ENCODE measurements at regions not wholly inside any gene's neighbourhood (a gene's known extent, or its start where the extent isn't known, plus 50 kb on each side); places are given as distances from the start of the nearest gene placed in this dataset.

DNA sequence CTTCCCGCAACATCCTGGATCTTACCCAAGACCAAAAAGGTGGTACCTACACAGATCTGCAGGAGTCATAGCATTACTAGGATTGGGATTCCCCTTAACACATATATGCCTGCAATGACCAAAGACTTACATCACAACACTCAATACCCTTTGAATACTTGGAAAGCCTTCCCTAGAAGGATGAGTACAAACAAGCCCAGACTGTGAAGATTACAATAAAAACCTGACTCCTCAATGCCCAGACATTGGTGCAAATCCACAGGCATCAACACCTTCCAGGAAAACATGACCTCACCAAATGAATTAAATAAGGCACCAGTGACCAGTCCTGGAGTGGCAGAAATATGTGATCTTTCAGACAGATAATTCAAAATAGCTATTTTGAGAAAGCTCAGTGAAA is 326.8 kb downstream of the TBL1XR1 start (continued):
- TF ChIP-seq, protein P1, sequence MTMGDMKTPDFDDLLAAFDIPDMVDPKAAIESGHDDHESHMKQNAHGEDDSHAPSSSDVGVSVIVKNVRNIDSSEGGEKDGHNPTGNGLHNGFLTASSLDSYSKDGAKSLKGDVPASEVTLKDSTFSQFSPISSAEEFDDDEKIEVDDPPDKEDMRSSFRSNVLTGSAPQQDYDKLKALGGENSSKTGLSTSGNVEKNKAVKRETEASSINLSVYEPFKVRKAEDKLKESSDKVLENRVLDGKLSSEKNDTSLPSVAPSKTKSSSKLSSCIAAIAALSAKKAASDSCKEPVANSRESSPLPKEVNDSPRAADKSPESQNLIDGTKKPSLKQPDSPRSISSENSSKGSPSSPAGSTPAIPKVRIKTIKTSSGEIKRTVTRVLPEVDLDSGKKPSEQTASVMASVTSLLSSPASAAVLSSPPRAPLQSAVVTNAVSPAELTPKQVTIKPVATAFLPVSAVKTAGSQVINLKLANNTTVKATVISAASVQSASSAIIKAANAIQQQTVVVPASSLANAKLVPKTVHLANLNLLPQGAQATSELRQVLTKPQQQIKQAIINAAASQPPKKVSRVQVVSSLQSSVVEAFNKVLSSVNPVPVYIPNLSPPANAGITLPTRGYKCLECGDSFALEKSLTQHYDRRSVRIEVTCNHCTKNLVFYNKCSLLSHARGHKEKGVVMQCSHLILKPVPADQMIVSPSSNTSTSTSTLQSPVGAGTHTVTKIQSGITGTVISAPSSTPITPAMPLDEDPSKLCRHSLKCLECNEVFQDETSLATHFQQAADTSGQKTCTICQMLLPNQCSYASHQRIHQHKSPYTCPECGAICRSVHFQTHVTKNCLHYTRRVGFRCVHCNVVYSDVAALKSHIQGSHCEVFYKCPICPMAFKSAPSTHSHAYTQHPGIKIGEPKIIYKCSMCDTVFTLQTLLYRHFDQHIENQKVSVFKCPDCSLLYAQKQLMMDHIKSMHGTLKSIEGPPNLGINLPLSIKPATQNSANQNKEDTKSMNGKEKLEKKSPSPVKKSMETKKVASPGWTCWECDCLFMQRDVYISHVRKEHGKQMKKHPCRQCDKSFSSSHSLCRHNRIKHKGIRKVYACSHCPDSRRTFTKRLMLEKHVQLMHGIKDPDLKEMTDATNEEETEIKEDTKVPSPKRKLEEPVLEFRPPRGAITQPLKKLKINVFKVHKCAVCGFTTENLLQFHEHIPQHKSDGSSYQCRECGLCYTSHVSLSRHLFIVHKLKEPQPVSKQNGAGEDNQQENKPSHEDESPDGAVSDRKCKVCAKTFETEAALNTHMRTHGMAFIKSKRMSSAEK (CRISPR knock-in tag; IDR thresholded peaks at IDR 0.05; ENCODE audit: borderline replicate concordance) = no peak
- TF ChIP-seq, protein P2, sequence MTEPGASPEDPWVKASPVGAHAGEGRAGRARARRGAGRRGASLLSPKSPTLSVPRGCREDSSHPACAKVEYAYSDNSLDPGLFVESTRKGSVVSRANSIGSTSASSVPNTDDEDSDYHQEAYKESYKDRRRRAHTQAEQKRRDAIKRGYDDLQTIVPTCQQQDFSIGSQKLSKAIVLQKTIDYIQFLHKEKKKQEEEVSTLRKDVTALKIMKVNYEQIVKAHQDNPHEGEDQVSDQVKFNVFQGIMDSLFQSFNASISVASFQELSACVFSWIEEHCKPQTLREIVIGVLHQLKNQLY (CRISPR knock-in tag; IDR thresholded peaks at IDR 0.05) = no peak
- TF ChIP-seq HMGA2 (CRISPR knock-in tag; IDR thresholded peaks at IDR 0.05) (no peak), IRF2 (CRISPR knock-in tag; IDR thresholded peaks at IDR 0.05; ENCODE audit: borderline replicate concordance, low read depth) (no peak), PRRX2 (CRISPR knock-in tag; IDR thresholded peaks at IDR 0.05) (no peak), ZNF263 (CRISPR knock-in tag; IDR thresholded peaks at IDR 0.05; ENCODE audit: low read depth) (no peak)
- TF ChIP-seq, protein P3, sequence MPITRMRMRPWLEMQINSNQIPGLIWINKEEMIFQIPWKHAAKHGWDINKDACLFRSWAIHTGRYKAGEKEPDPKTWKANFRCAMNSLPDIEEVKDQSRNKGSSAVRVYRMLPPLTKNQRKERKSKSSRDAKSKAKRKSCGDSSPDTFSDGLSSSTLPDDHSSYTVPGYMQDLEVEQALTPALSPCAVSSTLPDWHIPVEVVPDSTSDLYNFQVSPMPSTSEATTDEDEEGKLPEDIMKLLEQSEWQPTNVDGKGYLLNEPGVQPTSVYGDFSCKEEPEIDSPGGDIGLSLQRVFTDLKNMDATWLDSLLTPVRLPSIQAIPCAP (CRISPR knock-in tag; IDR thresholded peaks at IDR 0.05) = no peak
- TF ChIP-seq, protein P4, sequence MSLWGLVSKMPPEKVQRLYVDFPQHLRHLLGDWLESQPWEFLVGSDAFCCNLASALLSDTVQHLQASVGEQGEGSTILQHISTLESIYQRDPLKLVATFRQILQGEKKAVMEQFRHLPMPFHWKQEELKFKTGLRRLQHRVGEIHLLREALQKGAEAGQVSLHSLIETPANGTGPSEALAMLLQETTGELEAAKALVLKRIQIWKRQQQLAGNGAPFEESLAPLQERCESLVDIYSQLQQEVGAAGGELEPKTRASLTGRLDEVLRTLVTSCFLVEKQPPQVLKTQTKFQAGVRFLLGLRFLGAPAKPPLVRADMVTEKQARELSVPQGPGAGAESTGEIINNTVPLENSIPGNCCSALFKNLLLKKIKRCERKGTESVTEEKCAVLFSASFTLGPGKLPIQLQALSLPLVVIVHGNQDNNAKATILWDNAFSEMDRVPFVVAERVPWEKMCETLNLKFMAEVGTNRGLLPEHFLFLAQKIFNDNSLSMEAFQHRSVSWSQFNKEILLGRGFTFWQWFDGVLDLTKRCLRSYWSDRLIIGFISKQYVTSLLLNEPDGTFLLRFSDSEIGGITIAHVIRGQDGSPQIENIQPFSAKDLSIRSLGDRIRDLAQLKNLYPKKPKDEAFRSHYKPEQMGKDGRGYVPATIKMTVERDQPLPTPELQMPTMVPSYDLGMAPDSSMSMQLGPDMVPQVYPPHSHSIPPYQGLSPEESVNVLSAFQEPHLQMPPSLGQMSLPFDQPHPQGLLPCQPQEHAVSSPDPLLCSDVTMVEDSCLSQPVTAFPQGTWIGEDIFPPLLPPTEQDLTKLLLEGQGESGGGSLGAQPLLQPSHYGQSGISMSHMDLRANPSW (CRISPR knock-in tag; conservative IDR thresholded peaks at IDR 0.05; ENCODE audit: low read depth) = no peak
- TF ChIP-seq, protein P5, sequence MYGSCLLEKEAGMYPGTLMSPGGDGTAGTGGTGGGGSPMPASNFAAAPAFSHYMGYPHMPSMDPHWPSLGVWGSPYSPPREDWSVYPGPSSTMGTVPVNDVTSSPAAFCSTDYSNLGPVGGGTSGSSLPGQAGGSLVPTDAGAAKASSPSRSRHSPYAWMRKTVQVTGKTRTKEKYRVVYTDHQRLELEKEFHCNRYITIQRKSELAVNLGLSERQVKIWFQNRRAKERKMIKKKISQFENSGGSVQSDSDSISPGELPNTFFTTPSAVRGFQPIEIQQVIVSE (CRISPR knock-in tag; IDR thresholded peaks at IDR 0.05; ENCODE audit: borderline replicate concordance) = no peak

DNA sequence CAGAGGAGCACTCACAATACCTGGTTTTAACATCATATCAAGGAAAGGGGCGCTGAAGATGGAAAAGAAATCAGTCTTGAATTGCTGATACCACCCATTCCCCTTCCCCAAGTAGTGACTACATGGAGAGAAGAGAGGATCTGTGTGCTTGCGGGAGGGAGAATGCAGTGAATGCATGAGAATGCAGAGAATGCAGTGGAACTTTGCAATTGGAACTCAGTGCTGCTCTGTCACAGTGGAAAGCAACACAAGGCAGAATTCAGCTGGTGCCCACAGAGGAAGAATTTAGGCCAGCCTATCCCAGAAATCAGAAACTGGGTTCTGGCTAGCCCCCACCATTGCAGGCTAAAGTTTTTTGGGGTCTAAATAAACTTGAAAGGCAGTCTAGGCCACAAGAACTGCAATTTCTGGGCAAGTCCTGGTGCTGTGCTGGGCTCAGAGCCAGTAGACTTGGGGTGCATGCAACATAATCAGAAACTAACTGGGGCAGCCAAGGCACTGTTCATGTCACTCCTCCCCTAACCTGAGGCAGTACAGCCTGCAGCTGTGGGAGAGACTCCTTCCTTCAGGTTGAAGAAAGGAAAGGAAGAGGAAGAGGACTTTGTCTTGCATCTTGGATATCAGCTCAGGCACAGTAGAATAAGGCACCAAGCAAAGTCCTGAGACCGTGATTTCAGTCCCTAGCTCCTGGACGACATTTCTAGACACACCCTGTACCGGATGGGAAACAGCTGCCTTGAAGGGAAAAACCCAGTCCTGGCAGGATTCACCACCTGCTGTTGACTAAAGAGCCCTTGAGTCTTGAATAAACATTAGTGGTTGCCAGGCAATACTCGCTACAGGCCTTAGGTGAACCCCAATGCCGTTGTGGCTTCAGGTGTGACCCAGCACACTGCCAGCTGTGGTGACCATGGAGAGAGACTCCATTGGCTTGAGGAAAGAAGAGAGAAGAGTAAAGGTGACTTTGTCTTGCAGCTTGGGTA is 329.3 kb downstream of the TBL1XR1 start:
- CTCF ChIA-PET = no interaction called here
- no peak for ATAC-seq
- TF ChIP-seq, protein P6, sequence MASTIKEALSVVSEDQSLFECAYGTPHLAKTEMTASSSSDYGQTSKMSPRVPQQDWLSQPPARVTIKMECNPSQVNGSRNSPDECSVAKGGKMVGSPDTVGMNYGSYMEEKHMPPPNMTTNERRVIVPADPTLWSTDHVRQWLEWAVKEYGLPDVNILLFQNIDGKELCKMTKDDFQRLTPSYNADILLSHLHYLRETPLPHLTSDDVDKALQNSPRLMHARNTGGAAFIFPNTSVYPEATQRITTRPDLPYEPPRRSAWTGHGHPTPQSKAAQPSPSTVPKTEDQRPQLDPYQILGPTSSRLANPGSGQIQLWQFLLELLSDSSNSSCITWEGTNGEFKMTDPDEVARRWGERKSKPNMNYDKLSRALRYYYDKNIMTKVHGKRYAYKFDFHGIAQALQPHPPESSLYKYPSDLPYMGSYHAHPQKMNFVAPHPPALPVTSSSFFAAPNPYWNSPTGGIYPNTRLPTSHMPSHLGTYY (CRISPR knock-in tag; IDR thresholded peaks at IDR 0.05) = no peak
- TF ChIP-seq KAT7 (CRISPR knock-in tag; IDR thresholded peaks at IDR 0.05; ENCODE audit: borderline replicate concordance) (no peak), RELA (CRISPR knock-in tag; IDR thresholded peaks at IDR 0.05; ENCODE audit: borderline replicate concordance) (no peak), ZNF219 (CRISPR knock-in tag; IDR thresholded peaks at IDR 0.05; ENCODE audit: borderline replicate concordance) (no peak), CREB1 (CRISPR knock-in tag; IDR thresholded peaks at IDR 0.05) (no peak), NR3C1 (CRISPR knock-in tag; conservative IDR thresholded peaks at IDR 0.05; ENCODE audit: low read depth) (no peak), SOX15 (CRISPR knock-in tag; IDR thresholded peaks at IDR 0.05) (no peak), EMX1 (CRISPR knock-in tag; IDR thresholded peaks at IDR 0.05) (no peak), ZNF263 (CRISPR knock-in tag; IDR thresholded peaks at IDR 0.05; ENCODE audit: low read depth) (no peak), ATF1 (CRISPR knock-in tag; IDR thresholded peaks at IDR 0.05) (no peak), SMAD3 (CRISPR knock-in tag; IDR thresholded peaks at IDR 0.05; ENCODE audit: borderline replicate concordance) (no peak)
- TF ChIP-seq, protein P7, sequence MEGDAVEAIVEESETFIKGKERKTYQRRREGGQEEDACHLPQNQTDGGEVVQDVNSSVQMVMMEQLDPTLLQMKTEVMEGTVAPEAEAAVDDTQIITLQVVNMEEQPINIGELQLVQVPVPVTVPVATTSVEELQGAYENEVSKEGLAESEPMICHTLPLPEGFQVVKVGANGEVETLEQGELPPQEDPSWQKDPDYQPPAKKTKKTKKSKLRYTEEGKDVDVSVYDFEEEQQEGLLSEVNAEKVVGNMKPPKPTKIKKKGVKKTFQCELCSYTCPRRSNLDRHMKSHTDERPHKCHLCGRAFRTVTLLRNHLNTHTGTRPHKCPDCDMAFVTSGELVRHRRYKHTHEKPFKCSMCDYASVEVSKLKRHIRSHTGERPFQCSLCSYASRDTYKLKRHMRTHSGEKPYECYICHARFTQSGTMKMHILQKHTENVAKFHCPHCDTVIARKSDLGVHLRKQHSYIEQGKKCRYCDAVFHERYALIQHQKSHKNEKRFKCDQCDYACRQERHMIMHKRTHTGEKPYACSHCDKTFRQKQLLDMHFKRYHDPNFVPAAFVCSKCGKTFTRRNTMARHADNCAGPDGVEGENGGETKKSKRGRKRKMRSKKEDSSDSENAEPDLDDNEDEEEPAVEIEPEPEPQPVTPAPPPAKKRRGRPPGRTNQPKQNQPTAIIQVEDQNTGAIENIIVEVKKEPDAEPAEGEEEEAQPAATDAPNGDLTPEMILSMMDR (IDR thresholded peaks at IDR 0.05) = no peak
- TF ChIP-seq, protein P3 (CRISPR knock-in tag; IDR thresholded peaks at IDR 0.05) = no peak

More for the DNA sequence above, 329.3 kb downstream of the TBL1XR1 start:
- DNase-seq (ENCODE audit: low spot score) = no peak
- H3K9me3 Mint-ChIP-seq = peaks cover 70% of the 10 kb centered on the region
- no peak overlapping the region for H3K27ac Mint-ChIP-seq
- H3K4me3 Mint-ChIP-seq = no peak overlapping the region
- peaks cover 59% of the 10 kb centered on the region for H3K36me3 Mint-ChIP-seq
- POLR2A ChIA-PET = no interaction called here
- peaks cover 5% of the 10 kb centered on the region for H3K4me1 Mint-ChIP-seq
- H3K27me3 Mint-ChIP-seq (ENCODE audit: low read depth) = no peaks in the 10 kb centered on the region; the same call in 1 of the 2 replicates

Measured in WTC11 (cell line).